Esophagus (tissue), 2 donors: ENCODE measurements at regions not wholly inside any gene's neighbourhood (a gene's known extent, or its start where the extent isn't known, plus 50 kb on each side); places are given as distances from the start of the nearest gene placed in this dataset.
A peak's percentile ranks its signal among the peaks of the same experiment; 100 is the strongest.

Experiments used
- H3K27ac ChIP-seq, 2 donors: one replicate each; pipeline ENCODE4 v1.5.1; 2013; ENCODE audit warnings: low read depth in 2 of 2, mild to moderate bottlenecking in 2 of 2, inconsistent platforms in 1 of 2, low read length in 1 of 2, moderate library complexity in 1 of 2
- H3K27me3 ChIP-seq, 2 donors: one replicate each; pipeline ENCODE4 v1.6.1; 2013; ENCODE audit warnings: low read length in 2 of 2, control low read depth in 1 of 2, mild to moderate bottlenecking in 1 of 2; ENCODE audit not compliant: insufficient read depth in 2 of 2, control insufficient read depth in 1 of 2
- H3K36me3 ChIP-seq, 2 donors: one replicate each; pipeline ENCODE4 v1.6.1; 2013; ENCODE audit warnings: low read length in 1 of 2; ENCODE audit not compliant: control insufficient read depth in 2 of 2, insufficient read depth in 2 of 2
- H3K4me1 ChIP-seq, 2 donors: one replicate each; pipeline ENCODE4 v1.6.1; 2013; ENCODE audit warnings: low read length in 1 of 2; ENCODE audit not compliant: control insufficient read depth in 2 of 2, insufficient read depth in 2 of 2
- H3K4me3 ChIP-seq, 2 donors: one replicate each; pipeline ENCODE4 v1.5.1; 2013; ENCODE audit warnings: low read length in 2 of 2, mild to moderate bottlenecking in 2 of 2, low read depth in 1 of 2, moderate library complexity in 1 of 2
- H3K9me3 ChIP-seq, 2 donors: one replicate each; pipeline ENCODE4 v1.6.1; 2013; ENCODE audit warnings: mild to moderate bottlenecking in 2 of 2, low read depth in 1 of 2, low read length in 1 of 2, moderate library complexity in 1 of 2; ENCODE audit not compliant: control insufficient read depth in 2 of 2, insufficient read depth in 1 of 2
- WGBS, 2 donors: extraction: QIAGEN DNeasy Blood & Tissue Kit; methylation state at CpG; one replicate each; pipeline ENCODE4 v1.1.7; 2013; 5-methylcytosine and 5-hydroxymethylcytosine counted together
- donor health status: healthy with polysubstance abuse.
- donor health status: Bipolar disorder and iron deficiency.

DNA sequence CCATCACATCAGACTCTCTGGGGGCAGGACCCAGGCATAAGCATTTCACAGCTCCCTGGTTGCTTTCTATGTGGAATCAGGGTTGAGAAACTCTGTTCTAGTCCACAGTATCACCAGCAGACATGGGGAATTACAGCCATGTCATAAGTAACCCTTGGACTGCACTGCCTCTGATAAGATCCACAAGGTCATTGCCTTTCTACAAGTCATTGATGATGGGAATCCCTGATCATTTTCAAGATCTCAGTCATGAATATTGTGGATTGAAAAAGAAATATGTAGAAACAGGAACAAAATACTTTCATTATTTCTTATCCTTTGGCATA lies 304.1 kb downstream of the KLF6 start:
- Histone ChIP-seq H3K27ac (no peak overlapping the region), H3K4me1 (peaks cover 2 to 5% of the 10 kb centered on the region in 2 donors), H3K4me3 (no peak overlapping the region), H3K9me3 (peaks cover 0 to 3% of the 10 kb centered on the region in 2 donors), H3K36me3 (no peaks in the 10 kb centered on the region), H3K27me3 (no peaks in the 10 kb centered on the region)

- H3K9me3 ChIP-seq, result peaks cover 0 to 3% of the 10 kb centered on the region in 2 donors
- H3K4me1 ChIP-seq, result peaks cover 2 to 5% of the 10 kb centered on the region in 2 donors
- H3K27ac ChIP-seq, result no peak overlapping the region
- no peaks in the 10 kb centered on the region for H3K36me3 ChIP-seq
- WGBS, 2 donors, result 89 to 91% methylated on average over 8 of the region's 8 CpGs
- no peaks in the 10 kb centered on the region for H3K27me3 ChIP-seq
- no peak overlapping the region for H3K4me3 ChIP-seq
These were observed 304.6 kb downstream of the KLF6 start for GRCh38 chr10:3480281-3480989.

GRCh38 chr10:3478632-3479240 lies 306.2 kb upstream of the PITRM1 start:
- no peaks in the 10 kb centered on the region for H3K27me3 ChIP-seq
- H3K27ac ChIP-seq, result peak overlapping the region in 1 of 2 donors; percentile 79
- WGBS, 2 donors, result 91 to 95% methylated on average over 7 of the region's 7 CpGs
- no peak overlapping the region for H3K4me3 ChIP-seq
- H3K4me1 ChIP-seq, result peaks cover 0 to 5% of the 10 kb centered on the region in 2 donors
- peaks cover 0 to 3% of the 10 kb centered on the region in 2 donors for H3K9me3 ChIP-seq
- no peaks in the 10 kb centered on the region for H3K36me3 ChIP-seq

DNA sequence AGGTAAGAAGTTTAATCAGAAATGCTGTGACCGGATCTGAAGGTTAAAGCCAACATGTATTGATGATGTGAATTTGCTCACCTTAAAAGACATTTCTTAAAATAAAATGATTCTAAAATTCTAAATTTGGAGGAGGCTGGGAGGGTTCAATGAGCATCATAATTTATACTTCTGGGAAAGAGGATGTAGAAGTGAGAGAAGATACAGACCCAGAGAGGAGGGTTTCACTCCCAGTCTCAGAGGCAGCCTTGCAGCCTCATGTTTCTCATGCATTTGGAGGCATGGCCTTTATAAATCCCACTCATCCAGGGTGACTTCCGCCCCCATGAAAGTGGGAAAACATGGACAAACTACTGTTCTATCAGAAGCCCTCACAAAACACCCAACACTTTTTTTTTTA lies 305.6 kb upstream of the PITRM1 start:
- Histone ChIP-seq H3K36me3 (no peaks in the 10 kb centered on the region), H3K4me3 (no peak overlapping the region), H3K4me1 (peaks cover 4 to 10% of the 10 kb centered on the region in 2 donors), H3K27me3 (no peaks in the 10 kb centered on the region), H3K9me3 (peaks cover 0 to 3% of the 10 kb centered on the region in 2 donors), H3K27ac (peak overlapping the region; percentile 67 to 79)
- WGBS, 2 donors, result 88 to 93% methylated on average over 2 of the region's 2 CpGs

DNA sequence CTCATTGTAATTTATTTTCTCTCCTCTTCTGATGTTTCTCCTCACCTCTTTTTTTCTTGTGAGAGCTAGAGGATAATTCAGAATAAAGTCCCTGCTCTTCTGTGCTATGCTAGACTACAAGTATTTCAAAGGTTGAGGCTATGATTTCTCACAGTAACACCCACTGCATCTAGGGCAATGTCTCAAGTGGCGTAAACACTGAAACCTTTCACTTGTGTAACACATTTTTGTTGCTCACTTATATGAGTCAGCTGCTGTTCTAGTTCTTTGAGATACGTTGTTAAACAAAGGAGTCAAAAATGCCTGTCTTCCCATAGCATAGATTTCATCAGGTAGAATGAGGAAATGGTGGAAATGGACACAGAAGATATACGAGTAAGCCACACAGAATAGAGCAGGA lies 305.1 kb upstream of the PITRM1 start:
- Histone ChIP-seq H3K27me3 (no peaks in the 10 kb centered on the region), H3K4me3 (no peak overlapping the region), H3K27ac (no peak overlapping the region), H3K36me3 (no peaks in the 10 kb centered on the region), H3K9me3 (peaks cover 0 to 3% of the 10 kb centered on the region in 2 donors), H3K4me1 (peaks cover 4 to 10% of the 10 kb centered on the region in 2 donors)
- 28 to 44% methylated on average over 3 of the region's 3 CpGs for WGBS, 2 donors

DNA sequence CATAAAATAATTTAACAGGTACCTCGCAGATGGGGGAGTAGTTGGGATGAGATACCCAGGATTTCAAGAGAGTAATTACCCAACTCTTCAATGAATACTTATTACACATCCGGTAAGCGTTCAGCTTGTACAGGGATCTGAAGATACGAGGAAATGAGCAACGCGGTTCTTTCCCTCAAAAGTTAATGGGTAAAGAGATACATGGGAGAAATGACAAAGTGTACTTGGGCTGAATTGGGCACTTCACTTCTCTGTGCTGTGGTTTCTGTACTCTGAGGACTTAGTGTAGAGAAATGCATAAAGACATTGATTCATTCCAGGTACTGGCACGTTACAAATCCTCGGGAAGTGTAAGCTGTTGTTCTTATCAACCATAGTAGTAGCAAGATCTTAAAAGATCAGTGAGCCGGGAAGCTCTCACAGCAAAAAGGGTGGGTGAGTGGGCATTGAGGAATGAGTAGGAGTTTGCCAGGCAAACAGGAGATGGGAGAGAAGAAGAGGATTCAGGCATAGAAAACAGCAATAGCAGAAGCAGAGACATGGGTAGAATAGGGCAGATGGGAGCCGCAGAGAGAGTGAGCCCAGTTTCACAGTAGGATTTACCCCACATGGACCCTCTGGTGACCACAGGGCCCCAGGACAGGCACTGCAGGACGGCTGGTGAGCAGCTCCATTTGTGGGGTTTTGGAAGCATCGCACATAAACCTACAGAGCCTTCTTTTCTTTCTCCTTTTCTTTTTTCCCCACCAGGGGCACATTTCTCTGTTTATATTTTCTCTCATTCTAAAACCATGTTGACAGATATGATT lies 304.3 kb upstream of the PITRM1 start:
- Histone ChIP-seq H3K36me3 (no peaks in the 10 kb centered on the region), H3K27ac (no peak overlapping the region), H3K4me1 (peaks cover 7 to 8% of the 10 kb centered on the region in 2 donors), H3K27me3 (no peaks in the 10 kb centered on the region), H3K4me3 (no peak overlapping the region), H3K9me3 (peaks cover 0 to 3% of the 10 kb centered on the region in 2 donors)
- WGBS, 2 donors, result 92 to 95% methylated on average over 12 of the region's 12 CpGs

GRCh38 chr10:3476186-3476585 lies 303.6 kb upstream of the PITRM1 start:
- H3K27ac ChIP-seq, result peak overlapping the region in 1 of 2 donors; percentile 55
- H3K9me3 ChIP-seq, result peaks cover 0 to 3% of the 10 kb centered on the region in 2 donors
- WGBS, 2 donors, result 81 to 88% methylated on average over 10 of the region's 10 CpGs
- H3K36me3 ChIP-seq, result no peaks in the 10 kb centered on the region
- H3K4me1 ChIP-seq, result peaks cover 9 to 10% of the 10 kb centered on the region in 2 donors
- no peaks in the 10 kb centered on the region for H3K27me3 ChIP-seq
- no peak overlapping the region for H3K4me3 ChIP-seq

- H3K36me3 ChIP-seq, result no peaks in the 10 kb centered on the region
- 53% methylated on average over 6 of the region's 6 CpGs for WGBS, 2 donors
- H3K9me3 ChIP-seq, result peaks cover 0 to 3% of the 10 kb centered on the region in 2 donors
- H3K27ac ChIP-seq, result peak overlapping the region in 1 of 2 donors; percentile 41
- peaks cover 9 to 10% of the 10 kb centered on the region in 2 donors for H3K4me1 ChIP-seq
- H3K4me3 ChIP-seq, result no peak overlapping the region
- no peaks in the 10 kb centered on the region for H3K27me3 ChIP-seq
These were observed 302.8 kb upstream of the PITRM1 start for GRCh38 chr10:3475367-3475766.

DNA sequence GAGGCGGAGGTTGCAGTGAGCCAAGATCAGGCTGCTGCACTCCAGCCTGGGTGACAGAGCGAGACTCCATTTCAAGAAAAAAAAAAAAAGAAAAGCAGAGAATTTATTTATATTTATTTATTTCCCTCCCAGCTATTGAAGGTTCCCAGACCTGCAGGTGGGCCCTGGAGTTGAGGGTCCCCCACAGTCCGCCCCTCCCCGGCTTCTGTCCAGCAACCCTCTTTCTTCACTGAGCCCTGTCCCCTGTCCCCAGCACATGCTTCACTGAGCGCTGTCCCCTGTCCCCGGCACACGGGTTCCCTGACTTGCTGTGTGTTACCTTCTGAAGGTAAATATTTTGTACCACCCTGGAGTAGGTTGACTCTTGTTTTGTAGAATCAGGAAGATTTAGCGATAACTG lies 301.7 kb upstream of the PITRM1 start:
- Histone ChIP-seq H3K27ac (peak overlapping the region in 1 of 2 donors; percentile 71), H3K4me1 (peaks cover 10% of the 10 kb centered on the region in 2 donors), H3K36me3 (no peaks in the 10 kb centered on the region), H3K27me3 (no peaks in the 10 kb centered on the region), H3K4me3 (no peak overlapping the region), H3K9me3 (peaks cover 0 to 3% of the 10 kb centered on the region in 2 donors)
- whole genome bisulfite sequencing, 2 donors, result 96 to 97% methylated on average over 8 of the region's 8 CpGs
